HuH-7 (cell line): ENCODE measurements at regions not wholly inside any gene's neighbourhood (a gene's known extent, or its start where the extent isn't known, plus 50 kb on each side); places are given as distances from the start of the nearest gene placed in this dataset.
"Not testable (repeated sequence)": the region's sequence is repeated elsewhere in the genome, so short reads cannot be mapped to it uniquely, and the experiment has no call there.

Experiments used
- DNase-seq: peaks from one replicate; pipeline ENCODE4 v3.0.0; 2011; ENCODE audit warnings: low spot score

- DNase-seq = not testable (repeated sequence)
Observed at GRCh38 chr17:15802917-15803316, 70.8 kb downstream of the TBC1D26 start.

- not testable (repeated sequence) for DNase-seq
Observed at GRCh38 chr17:15806825-15807224, 74.7 kb downstream of the TBC1D26 start.

GRCh38 chr17:15813388-15813787 lies 81.3 kb downstream of the TBC1D26 start:
- DNase-seq = not testable (repeated sequence)

GRCh38 chr17:15814003-15814402 lies 81.9 kb downstream of the TBC1D26 start:
- not testable (repeated sequence) for DNase-seq

GRCh38 chr17:15817861-15818260 lies 85.8 kb downstream of the TBC1D26 start:
- DNase-seq = not testable (repeated sequence)

- not testable (repeated sequence) for DNase-seq
Observed at GRCh38 chr17:15822280-15822679, 90.2 kb downstream of the TBC1D26 start.

GRCh38 chr17:15828727-15829314 lies 96.7 kb downstream of the TBC1D26 start:
- DNase-seq = not testable (repeated sequence)

GRCh38 chr17:15830221-15830620 lies 98.1 kb downstream of the TBC1D26 start:
- DNase-seq = not testable (repeated sequence)

- DNase-seq = not testable (repeated sequence)
Observed at GRCh38 chr17:15831182-15831581, 99.1 kb downstream of the TBC1D26 start.

GRCh38 chr17:15832921-15833480 lies 100.9 kb downstream of the TBC1D26 start:
- DNase-seq = not testable (repeated sequence)

- DNase-seq = not testable (repeated sequence)
Observed at GRCh38 chr17:15833890-15834289, 101.8 kb downstream of the TBC1D26 start.

- DNase-seq = not testable (repeated sequence)
Observed at GRCh38 chr17:15835481-15835880, 103.4 kb downstream of the TBC1D26 start.

- DNase-seq = not testable (repeated sequence)
Observed at GRCh38 chr17:15836249-15836982, 104.3 kb downstream of the TBC1D26 start.

GRCh38 chr17:15836991-15837390 lies 104.9 kb downstream of the TBC1D26 start:
- DNase-seq = not testable (repeated sequence)

- not testable (repeated sequence) for DNase-seq
Observed at GRCh38 chr17:15847447-15848229, 97.3 kb upstream of the ADORA2B start.

- DNase-seq = peak; percentile 6
Observed at GRCh38 chr17:15849054-15849453, 95.9 kb upstream of the ADORA2B start.

GRCh38 chr17:15850071-15850470 lies 94.9 kb upstream of the ADORA2B start:
- not testable (repeated sequence) for DNase-seq

GRCh38 chr17:15850687-15851086 lies 94.2 kb upstream of the ADORA2B start:
- not testable (repeated sequence) for DNase-seq

- DNase-seq = not testable (repeated sequence)
Observed at GRCh38 chr17:15852863-15853262, 92.1 kb upstream of the ADORA2B start.

- not testable (repeated sequence) for DNase-seq
Observed at GRCh38 chr17:15856191-15856590, 88.7 kb upstream of the ADORA2B start.

- DNase-seq = not testable (repeated sequence)
Observed at GRCh38 chr17:15856745-15857144, 88.2 kb upstream of the ADORA2B start.

GRCh38 chr17:15858082-15858481 lies 86.8 kb upstream of the ADORA2B start:
- DNase-seq = not testable (repeated sequence)
